Suprapubic skin (tissue), 4 donors: ENCODE measurements at regions not wholly inside any gene's neighbourhood (a gene's known extent, or its start where the extent isn't known, plus 50 kb on each side); places are given as distances from the start of the nearest gene placed in this dataset.

ENCODE experiments used
- DNase-seq, 2 donors: peaks; one replicate each; pipeline ENCODE4 v3.0.0-alpha.2; 2019; ENCODE audit warnings: low spot score in 2 of 2
- H3K27ac ChIP-seq: fragments of 200-600 bp; sonication (generic); one replicate; pipeline ENCODE4 v1.5.1; 2019
- H3K27me3 ChIP-seq: fragments of 200-600 bp; sonication (generic); one replicate; pipeline ENCODE4 v1.5.1; 2019
- H3K36me3 ChIP-seq: fragments of 200-600 bp; sonication (generic); one replicate; pipeline ENCODE4 v1.5.1; 2019
- H3K4me1 ChIP-seq: fragments of 200-600 bp; sonication (generic); one replicate; pipeline ENCODE4 v1.5.1; 2019
- H3K4me3 ChIP-seq: fragments of 200-600 bp; sonication (generic); one replicate; pipeline ENCODE4 v1.5.1; 2019; ENCODE audit warnings: mild to moderate bottlenecking
- H3K9me3 ChIP-seq: fragments of 200-600 bp; sonication (generic); one replicate; pipeline ENCODE4 v1.5.1; 2019
- EP300 ChIP-seq: sonication (generic); formaldehyde crosslinking; IDR thresholded peaks from one replicate; pipeline ENCODE4 v1.6.1; 2017; ENCODE audit warnings: antibody characterized with exemption
- POLR2A ChIP-seq, 2 donors: fragments of 450-650 bp; IDR thresholded peaks; one replicate each; pipeline ENCODE4 v1.6.1; 2017; ENCODE audit warnings: antibody characterized with exemption in 2 of 2, mild to moderate bottlenecking in 2 of 2, moderate library complexity in 2 of 2
- POLR2AphosphoS5 ChIP-seq, 3 donors: sonication (generic); formaldehyde crosslinking; IDR thresholded peaks; one replicate each; pipeline ENCODE4 v1.6.1; 2017; ENCODE audit warnings: antibody characterized with exemption in 3 of 3
- whole genome bisulfite sequencing: methylation state at CpG from one replicate; pipeline ENCODE4 v1.1.5; 2018; 5-methylcytosine and 5-hydroxymethylcytosine counted together
- TF ChIP-seq, protein P1 (sequence below), 2 donors: fragments of 200-600 bp in 1 of 2; fragments of 450-650 bp in 1 of 2; sonication (generic) in 1 of 2; IDR thresholded peaks; one replicate each; pipeline ENCODE4 v1.5.1; 2016 to 2019; ENCODE audit warnings: antibody characterized with exemption in 2 of 2, mild to moderate bottlenecking in 1 of 2, moderate library complexity in 1 of 2

GRCh38 chr5:92561411-92561959 lies 1019.5 kb downstream of the NR2F1-AS1 start:
- Histone ChIP-seq H3K36me3 (no peaks in the 10 kb centered on the region), H3K27me3 (no peaks in the 10 kb centered on the region), H3K4me3 (no peak overlapping the region), H3K4me1 (no peaks in the 10 kb centered on the region), H3K27ac (no peak overlapping the region), H3K9me3 (no peaks in the 10 kb centered on the region)
- no peak for TF ChIP-seq POLR2A (IDR thresholded peaks at IDR 0.05)
- TF ChIP-seq EP300: no peak
- TF ChIP-seq POLR2AphosphoS5 (IDR thresholded peaks at IDR 0.05): no peak
- TF ChIP-seq, protein P1, sequence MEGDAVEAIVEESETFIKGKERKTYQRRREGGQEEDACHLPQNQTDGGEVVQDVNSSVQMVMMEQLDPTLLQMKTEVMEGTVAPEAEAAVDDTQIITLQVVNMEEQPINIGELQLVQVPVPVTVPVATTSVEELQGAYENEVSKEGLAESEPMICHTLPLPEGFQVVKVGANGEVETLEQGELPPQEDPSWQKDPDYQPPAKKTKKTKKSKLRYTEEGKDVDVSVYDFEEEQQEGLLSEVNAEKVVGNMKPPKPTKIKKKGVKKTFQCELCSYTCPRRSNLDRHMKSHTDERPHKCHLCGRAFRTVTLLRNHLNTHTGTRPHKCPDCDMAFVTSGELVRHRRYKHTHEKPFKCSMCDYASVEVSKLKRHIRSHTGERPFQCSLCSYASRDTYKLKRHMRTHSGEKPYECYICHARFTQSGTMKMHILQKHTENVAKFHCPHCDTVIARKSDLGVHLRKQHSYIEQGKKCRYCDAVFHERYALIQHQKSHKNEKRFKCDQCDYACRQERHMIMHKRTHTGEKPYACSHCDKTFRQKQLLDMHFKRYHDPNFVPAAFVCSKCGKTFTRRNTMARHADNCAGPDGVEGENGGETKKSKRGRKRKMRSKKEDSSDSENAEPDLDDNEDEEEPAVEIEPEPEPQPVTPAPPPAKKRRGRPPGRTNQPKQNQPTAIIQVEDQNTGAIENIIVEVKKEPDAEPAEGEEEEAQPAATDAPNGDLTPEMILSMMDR (IDR thresholded peaks at IDR 0.05): no peak
- 53% methylated on average over 1 of the region's 1 CpG for WGBS
- DNase-seq: no peak

- WGBS: 71% methylated on average over 4 of the region's 4 CpGs
- H3K4me1 ChIP-seq: no peaks in the 10 kb centered on the region
- TF ChIP-seq EP300 (no peak), POLR2A (IDR thresholded peaks at IDR 0.05) (no peak), POLR2AphosphoS5 (IDR thresholded peaks at IDR 0.05) (no peak)
- TF ChIP-seq, protein P1 (IDR thresholded peaks at IDR 0.05): no peak
- H3K27ac ChIP-seq: no peak overlapping the region
- H3K9me3 ChIP-seq: no peaks in the 10 kb centered on the region
- no peak overlapping the region for H3K4me3 ChIP-seq
- no peaks in the 10 kb centered on the region for H3K27me3 ChIP-seq
- no peaks in the 10 kb centered on the region for H3K36me3 ChIP-seq
- no peak for DNase-seq
These were observed 1020.2 kb downstream of the NR2F1-AS1 start for GRCh38 chr5:92560698-92561401.

- Histone ChIP-seq H3K36me3 (no peaks in the 10 kb centered on the region), H3K9me3 (no peaks in the 10 kb centered on the region), H3K4me3 (no peak overlapping the region), H3K27ac (no peak overlapping the region), H3K27me3 (no peaks in the 10 kb centered on the region), H3K4me1 (no peaks in the 10 kb centered on the region)
- no peak for DNase-seq
- TF ChIP-seq EP300 (no peak), POLR2AphosphoS5 (IDR thresholded peaks at IDR 0.05) (no peak), POLR2A (IDR thresholded peaks at IDR 0.05) (no peak)
- TF ChIP-seq, protein P1 (IDR thresholded peaks at IDR 0.05): no peak
- WGBS: 46% methylated on average over 3 of the region's 3 CpGs
These were observed 1021.2 kb downstream of the NR2F1-AS1 start for GRCh38 chr5:92559781-92560180.

GRCh38 chr5:92559331-92559730 lies 1021.7 kb downstream of the NR2F1-AS1 start:
- Histone ChIP-seq H3K36me3 (no peaks in the 10 kb centered on the region), H3K27ac (no peak overlapping the region), H3K27me3 (no peaks in the 10 kb centered on the region), H3K4me1 (no peaks in the 10 kb centered on the region), H3K4me3 (no peak overlapping the region), H3K9me3 (no peaks in the 10 kb centered on the region)
- TF ChIP-seq, protein P1 (IDR thresholded peaks at IDR 0.05): no peak
- no peak for TF ChIP-seq POLR2A (IDR thresholded peaks at IDR 0.05)
- no peak for TF ChIP-seq EP300
- TF ChIP-seq POLR2AphosphoS5 (IDR thresholded peaks at IDR 0.05): no peak
- no peak for DNase-seq
- 89% methylated on average over 4 of the region's 4 CpGs for WGBS

- Histone ChIP-seq H3K36me3 (no peaks in the 10 kb centered on the region), H3K27ac (no peak overlapping the region), H3K4me1 (no peaks in the 10 kb centered on the region), H3K4me3 (no peak overlapping the region), H3K27me3 (no peaks in the 10 kb centered on the region), H3K9me3 (no peaks in the 10 kb centered on the region)
- TF ChIP-seq, protein P1 (IDR thresholded peaks at IDR 0.05): no peak
- no peak for TF ChIP-seq POLR2A (IDR thresholded peaks at IDR 0.05)
- TF ChIP-seq EP300: no peak
- TF ChIP-seq POLR2AphosphoS5 (IDR thresholded peaks at IDR 0.05): no peak
- WGBS: 93% methylated on average over 1 of the region's 1 CpG
- no peak for DNase-seq
These were observed 1024.3 kb downstream of the NR2F1-AS1 start for GRCh38 chr5:92556747-92557146.
